Calu3 (cell line): ENCODE measurements at regions not wholly inside any gene's neighbourhood (a gene's known extent, or its start where the extent isn't known, plus 50 kb on each side); places are given as distances from the start of the nearest gene placed in this dataset.

Experiments used
- BruUV-seq: library from RNA; stranded (reverse); fragments of 400-500 nt; replicated peaks from 2 replicates; lab custom pipeline; 2021; lab: Mats Ljungman, UMichigan
- CTCF ChIA-PET: fragments of 300-600 bp; sonication (Branson Sonifier 250); formaldehyde crosslinking; loops from one replicate; lab custom pipeline; 2022; ENCODE audit warnings: antibody characterized with exemption; lab: Charles Lee
- DNase-seq: peaks from one replicate; pipeline ENCODE4 v3.0.0; 2022
- H3K27ac Mint-ChIP-seq: one replicate; pipeline ENCODE4 v1.8.0; 2022; ENCODE audit warnings: mixed read lengths; ENCODE audit not compliant: unreplicated experiment
- H3K27me3 Mint-ChIP-seq: one replicate; pipeline ENCODE4 v1.8.0; 2022; ENCODE audit warnings: mixed read lengths; ENCODE audit not compliant: unreplicated experiment
- H3K36me3 Mint-ChIP-seq: one replicate; pipeline ENCODE4 v1.8.0; 2022; ENCODE audit warnings: mild to moderate bottlenecking, moderate library complexity, mixed read lengths; ENCODE audit not compliant: insufficient read depth, unreplicated experiment
- H3K4me1 Mint-ChIP-seq: one replicate; pipeline ENCODE4 v1.8.0; 2022; ENCODE audit warnings: mild to moderate bottlenecking, low read depth, mixed read lengths; ENCODE audit not compliant: unreplicated experiment
- H3K4me3 Mint-ChIP-seq: one replicate; pipeline ENCODE4 v1.8.0; 2022; ENCODE audit warnings: mild to moderate bottlenecking, low read depth, moderate library complexity, mixed read lengths; ENCODE audit not compliant: unreplicated experiment
- H3K9me3 Mint-ChIP-seq: one replicate; pipeline ENCODE4 v1.8.0; 2022; ENCODE audit warnings: low read depth, mixed read lengths; ENCODE audit not compliant: unreplicated experiment
- CTCF ChIP-seq: fragments of 200-600 bp; IDR thresholded peaks from one replicate; pipeline ENCODE4 v1.8.0; 2022; ENCODE audit warnings: antibody characterized with exemption; ENCODE audit not compliant: unreplicated experiment
- intact Hi-C: fragments of 100-400 bp; cut with micrococcal nuclease; formaldehyde crosslinking; loops from one replicate; pipeline ENCODE4 v1.10.0; 2022; ENCODE audit not compliant: unreplicated experiment

DNA sequence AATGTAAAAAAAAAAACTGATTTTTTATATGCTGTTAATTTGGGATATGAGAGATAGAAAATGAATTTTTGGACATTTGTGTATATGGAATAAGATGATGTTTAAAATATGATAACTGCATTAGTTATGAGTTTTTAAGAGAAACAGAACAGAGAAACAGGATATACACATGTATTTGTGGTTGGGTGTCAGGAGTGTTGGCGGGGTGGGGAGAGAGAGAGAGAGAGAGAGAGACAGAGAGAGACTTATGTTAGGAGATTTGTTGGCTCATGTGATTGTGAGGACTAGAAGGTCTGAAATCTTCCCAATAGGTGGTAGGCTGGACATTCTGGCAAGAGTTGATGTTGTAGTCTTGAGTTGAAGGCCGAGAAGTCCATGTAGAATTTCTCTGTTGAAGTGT is 1121.6 kb upstream of the GBE1 start:
- Mint-ChIP-seq H3K4me3 (no peak overlapping the region), H3K36me3 (no peaks in the 10 kb centered on the region), H3K27ac (no peak overlapping the region), H3K27me3 (no peaks in the 10 kb centered on the region), H3K9me3 (peaks cover 5% of the 10 kb centered on the region), H3K4me1 (no peaks in the 10 kb centered on the region)
- BruUV-seq: no TSS peak
- CTCF ChIA-PET: no interaction called here
- DNase-seq: no peak
- no peak for TF ChIP-seq CTCF
- intact Hi-C loops: no loop called here

DNA sequence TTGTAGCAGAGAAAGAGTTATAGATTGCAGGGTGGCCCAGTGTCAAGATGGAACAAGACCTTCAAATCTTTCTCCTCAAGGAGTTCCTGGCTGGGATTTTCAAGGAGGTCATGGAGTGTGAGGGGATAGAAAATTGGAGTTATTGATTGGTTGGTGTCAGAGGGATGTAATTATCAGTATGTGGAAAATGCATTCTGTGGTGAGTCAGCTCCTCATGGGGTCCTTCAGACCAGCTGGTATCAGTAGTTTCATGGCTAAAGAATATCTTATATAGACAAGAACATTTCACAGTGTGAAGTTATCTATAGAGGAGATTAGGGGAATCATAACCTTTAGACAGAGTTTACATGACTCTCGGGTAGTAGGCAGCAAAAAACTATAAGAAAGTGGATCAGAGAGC is 1114.0 kb upstream of the GBE1 start:
- Mint-ChIP-seq H3K4me1 (no peaks in the 10 kb centered on the region), H3K27me3 (no peaks in the 10 kb centered on the region), H3K27ac (no peak overlapping the region), H3K4me3 (no peak overlapping the region), H3K36me3 (no peaks in the 10 kb centered on the region), H3K9me3 (peaks cover 4% of the 10 kb centered on the region)
- BruUV-seq: no TSS peak
- CTCF ChIA-PET: no interaction called here
- TF ChIP-seq CTCF: no peak
- intact Hi-C loops: loop anchor here (5.0 kb wide), 1 partner anchor 562 kb away; no protein-coding TSS in a partner anchor
- no peak for DNase-seq

- CTCF ChIA-PET: no interaction called here
- BruUV-seq: no TSS peak
- H3K36me3 Mint-ChIP-seq: no peaks in the 10 kb centered on the region
- DNase-seq: no peak
- no peak overlapping the region for H3K27ac Mint-ChIP-seq
- no peak for TF ChIP-seq CTCF
- H3K4me3 Mint-ChIP-seq: no peak overlapping the region
- peaks cover 3% of the 10 kb centered on the region for H3K9me3 Mint-ChIP-seq
- H3K27me3 Mint-ChIP-seq: no peaks in the 10 kb centered on the region
- intact Hi-C loops: no loop called here
- no peaks in the 10 kb centered on the region for H3K4me1 Mint-ChIP-seq
These were observed 1078.4 kb upstream of the GBE1 start for GRCh38 chr3:82839871-82840270.

GRCh38 chr3:82834098-82834497 is 1072.7 kb upstream of the GBE1 start:
- no TSS peak for BruUV-seq

More at GRCh38 chr3:82834098-82834497, 1072.7 kb upstream of the GBE1 start:
- Mint-ChIP-seq H3K36me3 (no peaks in the 10 kb centered on the region), H3K27me3 (no peaks in the 10 kb centered on the region), H3K27ac (no peak overlapping the region), H3K4me1 (no peaks in the 10 kb centered on the region), H3K4me3 (no peak overlapping the region), H3K9me3 (peaks cover 3% of the 10 kb centered on the region)
- CTCF ChIA-PET: no interaction called here
- TF ChIP-seq CTCF: no peak
- DNase-seq: no peak
- intact Hi-C loops: no loop called here
